Embryonic facial prominence (tissue), 1 donor: ENCODE measurements at regions not wholly inside any gene's neighbourhood (a gene's known extent, or its start where the extent isn't known, plus 50 kb on each side); places are given as distances from the start of the nearest gene placed in this dataset.
A peak's percentile ranks its signal among the peaks of the same experiment; 100 is the strongest.
"Not testable (repeated sequence)": the region's sequence is repeated elsewhere in the genome, so short reads cannot be mapped to it uniquely, and the experiment has no call there.

Source experiments
- DNase-seq: peaks from one replicate; pipeline ENCODE4 v3.0.0-alpha.2; 2016; ENCODE audit errors: extremely low spot score

DNA sequence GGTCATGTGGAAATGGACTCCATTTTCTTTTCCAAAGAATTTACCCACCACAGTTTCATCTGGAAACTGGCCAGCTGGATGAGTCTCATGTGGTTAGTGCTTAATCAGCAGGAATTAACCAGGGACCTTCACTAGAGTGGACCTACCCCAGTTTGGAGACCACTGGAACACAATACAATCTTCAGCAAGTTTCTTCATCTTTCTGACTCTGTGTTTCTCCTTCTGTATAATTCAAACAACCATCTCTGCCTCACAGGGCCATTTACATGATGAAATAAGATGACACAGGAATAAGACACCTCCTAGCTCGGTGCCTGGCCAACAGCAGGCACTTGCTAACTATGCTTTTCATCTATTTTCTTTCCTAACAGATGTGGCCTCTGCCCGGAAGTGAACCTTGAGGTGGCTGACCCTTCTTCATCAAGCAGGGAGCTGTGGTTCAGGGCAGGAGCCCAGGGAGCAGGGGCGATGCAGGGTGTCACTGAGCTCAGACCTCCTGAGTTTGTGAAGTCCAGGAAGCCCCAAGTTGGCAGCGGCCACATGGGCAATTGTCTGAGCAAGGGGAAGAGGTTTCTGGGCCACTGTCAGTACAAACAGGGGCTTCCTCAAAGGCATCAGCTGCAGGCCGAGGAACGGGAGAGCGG lies 98.8 kb downstream of the SOD2 start:
- no peak for DNase-seq

DNA sequence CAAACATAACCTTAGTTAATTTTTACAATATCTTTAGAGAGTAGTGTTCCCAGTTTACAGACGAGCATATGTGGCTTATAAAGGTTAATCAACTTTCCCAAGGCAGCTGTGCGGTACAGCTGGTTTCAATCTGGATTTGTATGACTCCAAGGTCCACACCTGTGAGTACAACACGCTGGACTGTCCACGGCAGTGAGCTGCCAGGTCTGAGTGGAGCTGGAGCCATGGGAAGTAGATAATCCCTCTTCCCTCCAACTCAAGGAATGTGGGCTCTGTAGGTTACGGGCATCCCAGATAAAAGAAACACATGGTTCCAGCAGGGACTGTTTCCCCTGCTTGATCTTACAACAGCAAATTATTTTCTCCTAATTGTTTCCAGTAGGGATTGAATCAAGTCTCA lies 102.2 kb downstream of the SOD2 start:
- no peak for DNase-seq

DNA sequence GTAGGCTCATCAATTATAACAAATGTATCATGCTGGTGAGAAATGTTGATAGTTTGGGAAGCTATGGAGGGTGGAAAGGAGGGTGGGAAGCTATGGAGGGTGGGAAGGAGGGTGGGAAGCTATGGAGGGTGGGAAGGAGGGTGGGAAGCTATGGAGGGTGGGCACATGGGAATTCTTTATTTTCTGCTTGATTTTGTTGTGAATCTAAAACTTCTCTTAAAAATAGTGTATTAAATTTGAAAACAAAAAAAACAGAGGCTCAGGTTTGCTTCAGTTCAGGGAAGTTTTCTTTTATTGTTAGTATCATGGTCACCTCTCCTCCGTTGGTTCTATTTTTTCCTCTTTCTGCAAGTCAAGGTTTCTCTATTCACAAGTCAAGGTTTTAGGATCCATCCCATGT lies 106.4 kb downstream of the SOD2 start:
- no peak for DNase-seq

DNA sequence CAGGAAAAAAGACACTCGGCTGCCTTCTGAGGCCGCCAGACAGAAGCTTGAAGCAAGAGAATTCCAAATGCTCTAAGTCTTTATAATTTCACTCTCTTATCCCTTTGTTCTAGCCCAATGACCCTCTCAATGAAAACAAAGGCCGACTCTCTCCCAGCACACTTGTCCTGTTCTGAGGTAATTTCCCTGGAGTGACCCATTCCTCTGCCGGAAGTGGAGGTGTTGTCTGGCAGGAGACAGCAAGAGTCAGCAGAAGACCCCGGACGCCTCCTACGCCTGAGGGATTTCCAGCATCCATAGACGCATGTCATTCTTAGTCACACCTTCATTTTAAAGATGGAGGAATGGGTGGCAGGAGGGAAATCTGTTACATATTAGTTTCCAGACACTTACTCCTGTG lies 110.3 kb downstream of the SOD2 start:
- no peak for DNase-seq

DNA sequence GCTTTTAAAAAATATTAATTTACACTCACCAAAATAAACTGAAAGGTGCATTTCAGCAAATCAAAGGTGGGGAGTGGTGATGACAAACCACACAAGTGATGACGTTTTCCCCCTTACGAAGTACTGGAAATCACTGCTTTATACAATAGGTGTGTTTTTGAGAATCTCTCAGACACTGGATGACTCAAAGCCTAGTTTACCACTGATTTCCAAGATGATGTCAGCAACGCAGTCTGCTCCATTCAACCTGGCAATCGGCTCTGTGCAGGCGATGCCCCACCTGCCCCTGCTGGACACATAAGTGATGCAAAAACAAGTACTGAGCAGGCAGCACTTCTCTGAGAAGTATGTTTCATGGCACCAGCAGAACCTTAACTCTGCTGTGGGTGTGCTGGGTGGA lies 114.4 kb downstream of the SOD2 start:
- no peak for DNase-seq

DNA sequence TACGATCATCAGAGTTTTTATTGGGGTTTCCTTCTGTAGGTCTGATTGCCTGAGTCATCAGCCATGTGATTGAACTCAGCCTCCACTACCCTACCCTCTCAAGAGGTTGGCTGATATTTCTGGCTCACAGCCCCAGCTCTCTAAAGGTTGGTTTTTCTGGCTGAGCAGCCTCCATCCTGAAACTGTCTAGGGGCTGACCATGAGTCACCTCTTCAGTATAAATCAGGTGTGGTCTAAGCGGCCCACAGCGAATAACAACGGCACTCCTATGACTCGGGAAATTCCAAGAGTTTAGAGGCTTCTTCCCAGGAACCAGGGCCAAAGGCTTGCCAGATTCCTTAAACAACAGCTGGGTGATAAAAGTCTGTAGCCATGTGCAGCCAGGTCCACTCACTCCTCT lies 115.5 kb downstream of the SOD2 start:
- DNase-seq: no peak

DNA sequence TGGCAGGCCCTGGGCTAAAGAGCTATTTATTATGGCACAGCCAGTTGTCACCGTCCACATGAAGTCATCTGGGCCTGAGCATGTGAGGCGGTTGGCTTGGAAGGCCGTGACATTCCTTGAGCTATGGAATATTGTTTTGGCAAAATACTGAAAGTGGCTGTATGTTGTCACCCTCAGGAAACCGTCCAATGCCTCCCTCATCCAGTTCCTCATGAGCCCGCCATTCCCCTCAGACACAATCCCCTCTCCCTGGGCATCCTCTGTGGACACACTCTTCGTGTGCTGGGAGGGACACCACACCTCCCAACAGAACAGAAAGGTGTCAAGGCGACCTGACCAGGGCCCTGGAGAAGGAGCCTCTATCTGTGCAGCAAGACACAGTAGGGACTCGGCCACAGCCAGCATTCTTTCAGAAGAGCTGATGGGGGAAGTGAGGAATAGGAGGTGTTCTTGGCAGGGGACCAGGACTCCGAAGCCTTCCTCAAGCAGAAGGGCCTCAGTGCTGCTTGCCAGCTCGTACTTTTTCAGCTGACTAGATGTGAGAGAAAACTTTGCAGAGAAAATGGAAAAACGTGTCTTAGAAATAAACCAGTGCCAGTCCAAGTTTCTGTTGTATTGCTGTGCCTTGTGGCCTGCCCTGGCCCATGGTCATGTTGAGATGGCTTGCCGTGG lies 120.5 kb downstream of the SOD2 start:
- DNase-seq: no peak

DNA sequence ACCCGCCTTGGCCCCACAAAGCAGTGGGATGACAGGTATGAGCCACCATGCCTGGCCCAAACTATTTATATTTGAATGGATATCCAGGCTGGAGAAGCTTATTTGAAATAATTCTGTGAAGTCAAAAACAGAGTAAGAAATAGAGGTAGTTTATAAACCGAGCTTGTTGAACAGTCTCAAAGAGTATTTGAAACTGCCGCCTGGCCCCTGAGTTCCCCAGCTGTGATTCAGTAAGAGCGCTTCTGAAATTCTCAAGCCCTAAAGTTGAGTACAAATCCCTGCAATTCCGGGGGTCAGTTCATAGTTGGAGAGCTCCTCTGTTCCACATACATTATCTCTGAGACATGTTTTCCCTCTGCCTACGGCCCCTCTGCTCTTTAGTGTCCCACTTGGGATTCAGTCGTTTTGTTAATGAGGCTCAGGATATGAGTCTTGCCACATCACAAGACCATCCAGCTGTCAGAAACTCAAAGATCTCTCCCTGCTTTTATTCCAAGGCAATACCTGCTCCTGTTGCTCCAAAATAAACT lies 127.8 kb downstream of the SOD2 start:
- DNase-seq: no peak

DNA sequence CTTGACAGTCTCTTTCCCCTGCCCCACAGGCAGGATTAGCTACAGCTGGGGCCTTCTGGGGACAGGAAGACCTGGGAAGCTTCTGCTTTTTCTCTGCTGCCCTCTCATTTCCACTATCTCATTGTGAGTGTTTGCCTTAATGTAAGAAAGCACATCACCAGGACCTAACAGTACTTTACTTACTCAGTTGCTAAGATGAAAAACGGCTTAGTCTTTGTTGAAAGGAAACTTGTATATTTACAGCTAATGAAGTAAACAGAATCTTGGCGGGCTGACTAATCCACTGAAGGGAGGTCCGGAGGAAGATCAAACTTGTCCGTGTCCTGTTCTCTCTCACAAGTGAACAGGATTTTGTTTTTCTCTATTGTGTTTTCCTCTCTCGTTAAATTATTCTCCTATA lies 128.6 kb downstream of the SOD2 start:
- DNase-seq: no peak

DNA sequence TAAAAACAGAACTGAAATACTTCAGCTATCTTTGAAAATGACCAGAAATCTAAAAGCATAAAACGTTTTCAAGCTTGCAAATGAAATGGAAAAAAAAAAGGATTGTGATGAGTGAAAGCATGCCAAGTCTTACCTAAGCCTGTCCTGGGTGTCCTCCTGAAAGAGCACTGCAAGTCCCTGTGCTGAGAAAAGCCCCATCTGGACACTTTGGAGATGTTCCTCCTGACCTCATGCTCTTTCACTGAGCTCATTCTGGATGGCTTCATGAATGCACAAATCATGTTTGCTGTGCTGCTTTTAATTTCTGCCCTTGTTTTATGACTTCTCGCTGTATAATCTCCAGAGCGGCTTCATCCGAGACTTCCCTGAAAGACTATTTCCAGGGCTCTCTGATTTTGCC lies 136.0 kb downstream of the SOD2 start:
- no peak for DNase-seq

DNA sequence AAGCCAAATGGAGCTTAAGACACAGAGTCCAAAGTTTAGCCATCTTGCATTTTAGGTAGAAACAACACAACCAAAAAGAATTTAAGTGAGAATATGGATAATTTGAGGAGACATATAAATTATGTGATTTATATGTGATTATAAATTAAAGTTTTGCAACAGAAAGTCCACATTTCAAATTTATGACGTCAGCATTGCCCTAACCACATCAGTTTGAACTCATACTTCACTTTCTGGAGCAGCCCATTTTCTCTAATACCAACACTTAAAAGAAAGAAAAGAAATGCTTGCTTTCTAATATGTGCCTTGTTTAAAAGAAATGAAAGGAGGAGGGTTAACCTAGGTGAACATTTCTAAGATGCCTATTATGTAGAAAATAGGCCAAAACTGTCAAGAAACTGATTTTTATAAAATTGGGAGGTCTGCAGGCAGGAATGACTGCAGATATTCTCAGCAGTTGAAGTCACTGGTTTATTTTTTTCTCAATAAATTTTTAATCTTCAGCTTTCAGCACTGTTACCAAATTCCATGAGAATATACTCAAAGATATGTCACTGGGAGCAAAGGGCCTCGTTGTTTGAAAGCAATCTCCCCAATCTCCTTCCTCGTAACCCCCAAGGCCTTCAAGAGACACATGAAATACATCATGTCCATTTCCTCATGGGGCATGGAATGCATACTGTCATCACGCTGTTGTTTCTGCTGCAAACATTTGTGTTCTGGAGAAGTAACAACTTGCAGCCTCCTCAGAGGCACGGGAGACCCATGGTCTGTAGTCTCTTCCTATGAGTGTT lies 137.8 kb downstream of the SOD2 start:
- no peak for DNase-seq

DNA sequence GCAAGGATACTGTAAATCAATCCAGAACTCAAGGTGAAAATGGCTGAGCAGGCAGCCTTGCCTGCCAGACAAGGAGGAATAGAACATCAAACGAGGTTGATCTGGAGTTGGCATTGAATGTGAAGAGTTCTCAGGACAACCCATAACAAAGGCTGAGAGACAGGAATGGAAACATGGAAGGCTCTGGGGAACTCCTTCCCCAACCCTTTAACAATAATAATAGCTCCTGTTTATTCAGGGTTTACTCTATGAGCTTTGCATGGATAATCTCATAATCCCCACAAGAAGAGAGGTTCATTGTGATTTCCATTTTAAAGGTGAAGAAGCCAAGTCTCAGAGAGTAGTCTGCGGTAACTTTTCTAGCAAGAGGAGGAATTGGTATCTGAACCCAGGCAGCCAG lies 151.7 kb downstream of the SOD2 start:
- no peak for DNase-seq

DNA sequence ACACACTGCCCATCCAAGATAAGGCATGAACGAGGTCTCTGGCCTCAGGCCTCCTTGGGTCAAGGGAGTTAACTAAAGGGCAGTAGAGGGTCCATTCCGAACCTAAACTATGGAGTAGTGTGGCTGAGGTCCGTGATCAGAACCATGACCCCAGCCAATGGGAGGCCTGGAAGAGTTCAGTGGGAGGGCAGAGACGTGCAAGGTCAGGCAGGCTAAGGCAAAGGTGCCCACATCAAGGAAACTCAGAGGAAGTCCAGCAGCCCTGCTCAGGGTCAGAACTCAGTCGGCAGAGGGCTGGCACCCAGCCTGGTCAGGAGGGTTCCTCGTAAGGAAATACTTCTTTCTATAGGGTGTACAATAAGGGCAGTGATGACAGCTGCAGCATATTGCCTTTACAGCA lies 152.2 kb downstream of the SOD2 start:
- no peak for DNase-seq

DNA sequence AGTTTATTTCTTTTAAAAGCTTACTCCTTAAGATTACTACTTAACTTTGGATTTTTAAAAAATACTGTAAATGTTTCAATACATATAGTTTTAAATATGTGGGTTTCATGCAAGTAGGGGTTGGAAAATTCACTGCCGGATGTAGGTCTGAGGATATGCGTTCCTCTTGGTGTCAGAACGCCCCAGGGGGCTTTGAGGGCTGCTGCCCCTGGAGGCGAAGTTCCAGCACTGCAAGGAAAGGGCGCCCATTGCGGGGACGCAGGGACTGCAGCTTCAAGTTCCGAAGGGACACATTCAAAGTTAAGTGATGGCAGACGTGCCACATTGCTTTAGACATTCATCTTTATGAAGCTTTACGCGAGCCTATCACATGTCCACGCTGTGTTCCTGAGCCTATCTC lies 152.9 kb downstream of the SOD2 start:
- no peak for DNase-seq

DNA sequence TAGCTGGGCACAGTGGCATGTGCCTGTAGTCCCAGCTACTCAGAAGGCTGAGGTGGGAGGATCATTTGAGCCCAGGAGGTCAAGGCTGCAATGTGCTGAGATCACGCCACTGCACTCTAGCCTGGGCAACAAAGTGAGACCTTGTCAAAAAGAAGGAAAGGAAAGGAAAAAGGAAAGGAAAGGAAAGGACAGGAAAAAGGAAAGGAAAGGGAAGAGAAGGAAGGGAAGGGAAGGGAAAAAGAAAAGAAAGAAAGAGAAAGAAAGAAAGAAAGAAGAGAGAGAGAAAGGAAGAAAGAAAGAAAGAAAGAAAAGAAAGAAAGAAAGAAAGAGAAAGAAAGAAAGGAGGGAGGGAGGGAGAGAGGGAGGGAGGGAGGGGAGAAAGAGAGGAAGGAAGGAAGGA lies 155.0 kb downstream of the SOD2 start:
- not testable (repeated sequence) for DNase-seq

DNA sequence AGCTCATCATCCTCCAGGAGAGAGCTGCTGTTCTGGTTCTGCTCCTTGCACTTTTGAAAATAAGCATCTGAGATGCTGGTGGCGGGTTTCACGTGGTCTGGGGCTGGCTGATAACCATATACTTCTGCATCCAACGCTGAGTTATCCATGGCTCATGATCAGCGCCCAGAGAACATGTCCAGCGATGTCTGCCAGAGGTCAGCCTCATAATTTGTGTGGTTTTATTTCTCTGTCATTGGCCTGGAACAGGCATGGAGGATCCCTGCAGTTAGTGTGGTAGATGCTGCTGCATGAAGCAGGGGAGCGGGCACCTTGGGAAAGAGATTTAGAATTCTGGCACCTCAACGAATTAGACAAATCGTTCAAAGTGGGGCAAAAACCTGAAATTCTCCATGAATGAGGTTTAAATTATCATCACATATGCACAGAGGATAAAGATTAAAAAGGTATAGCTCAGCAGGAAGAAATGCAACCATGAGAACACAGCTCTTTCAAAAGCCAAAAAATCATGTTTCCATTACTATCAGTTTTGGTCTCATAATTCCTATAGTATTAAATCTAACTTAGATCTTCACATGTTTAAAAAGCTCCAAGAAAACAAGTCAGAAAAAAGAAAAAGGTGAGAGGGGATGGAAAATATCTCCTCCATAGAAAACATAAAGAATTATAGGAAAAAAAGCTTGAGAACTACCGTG lies 157.2 kb downstream of the SOD2 start:
- DNase-seq: no peak

DNA sequence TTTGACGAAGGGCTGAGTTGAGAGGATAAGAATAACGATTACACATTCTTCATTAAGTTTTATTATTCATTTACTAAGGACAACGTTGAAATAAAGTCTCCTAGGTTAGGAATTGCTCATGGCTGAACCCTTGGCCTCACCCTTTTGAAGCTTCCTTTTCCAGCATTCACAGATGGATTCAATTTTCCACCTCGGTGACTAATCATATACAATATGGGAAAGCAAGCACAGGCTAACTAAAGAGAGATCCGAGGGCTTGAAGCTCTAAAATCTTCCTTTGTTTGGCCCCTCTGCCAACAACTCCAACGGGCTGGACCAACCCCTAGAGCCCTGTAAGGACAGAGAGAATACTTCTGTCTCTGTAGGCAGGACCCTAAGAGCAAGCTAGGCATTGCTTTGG lies 159.5 kb downstream of the SOD2 start:
- DNase-seq: no peak

DNA sequence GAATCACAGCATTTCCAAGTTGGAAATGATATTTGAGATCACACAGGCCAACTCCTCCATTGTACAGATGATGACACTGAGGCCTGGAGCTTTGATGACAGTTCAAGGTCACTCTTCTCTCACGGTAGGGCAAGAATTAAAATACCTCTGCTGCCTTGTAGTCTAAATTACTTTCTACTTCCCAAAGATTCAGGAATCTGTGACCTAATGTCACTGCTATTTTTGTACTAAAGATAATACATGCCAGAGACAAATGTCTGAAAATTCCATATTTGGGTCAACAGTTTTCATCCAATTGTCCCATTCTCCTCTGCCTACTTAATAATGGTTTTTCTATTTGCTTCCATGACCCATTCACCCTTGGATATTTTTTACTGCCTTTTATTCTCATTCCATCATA lies 160.0 kb downstream of the SOD2 start:
- no peak for DNase-seq

DNA sequence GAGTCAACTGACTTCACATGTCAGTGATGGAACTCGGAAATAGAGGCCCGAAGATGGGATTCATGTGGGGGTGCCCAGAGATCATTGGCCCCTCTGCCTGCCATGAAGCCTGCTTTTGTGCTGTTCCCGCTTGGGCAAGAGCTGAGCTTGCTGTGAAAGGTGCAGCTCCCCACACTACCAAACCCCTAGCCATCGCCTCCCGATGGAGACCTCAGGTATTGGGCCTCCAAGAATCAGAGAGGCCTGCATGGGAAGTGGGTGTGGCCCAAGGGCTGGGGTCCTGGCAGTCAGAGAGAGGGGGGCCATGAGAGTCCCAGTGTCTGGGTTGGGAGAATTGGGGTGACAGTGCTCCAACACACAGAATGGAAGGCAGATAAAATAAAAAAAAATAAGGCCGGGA lies 160.9 kb downstream of the SOD2 start:
- DNase-seq: no peak

DNA sequence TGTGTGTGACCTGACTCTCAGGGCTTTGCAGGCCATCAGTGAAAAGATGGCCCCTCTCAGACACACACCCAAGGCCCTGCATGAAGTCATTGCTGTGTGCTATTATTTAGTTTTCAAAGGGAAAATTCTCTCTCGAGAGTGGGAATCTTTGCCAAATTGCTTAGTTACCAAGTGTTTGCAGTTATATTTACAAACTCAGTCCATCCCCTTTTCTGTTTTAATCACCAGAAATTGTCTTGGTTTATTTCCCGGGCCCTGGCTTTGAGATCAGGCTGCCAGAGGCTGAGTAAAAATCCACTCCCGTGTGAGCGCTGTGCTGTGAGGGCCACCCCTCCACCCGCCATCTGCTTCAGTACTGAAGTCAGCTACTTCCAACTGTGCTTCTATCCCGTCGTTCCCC lies 163.1 kb downstream of the SOD2 start:
- DNase-seq: peak; percentile 20

DNA sequence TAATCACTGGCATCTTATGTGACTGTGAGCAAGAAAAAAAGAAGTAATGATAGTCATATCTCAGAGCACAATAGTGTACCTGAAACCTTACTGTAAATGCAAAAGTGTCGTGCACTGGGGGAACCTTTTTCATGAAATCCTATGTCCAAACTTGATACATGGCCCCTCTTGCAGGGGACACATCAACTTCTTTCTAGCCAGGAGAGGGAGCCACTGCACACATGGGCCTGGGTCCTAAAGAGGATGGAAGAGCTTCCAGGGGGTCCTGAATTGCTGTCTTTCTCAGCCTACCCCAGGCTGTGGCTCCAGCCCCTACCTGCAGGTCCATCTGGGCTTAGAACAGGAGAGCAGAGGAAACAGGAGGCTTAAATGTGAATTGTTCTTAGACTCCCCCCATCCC lies 165.7 kb downstream of the SOD2 start:
- DNase-seq: no peak

DNA sequence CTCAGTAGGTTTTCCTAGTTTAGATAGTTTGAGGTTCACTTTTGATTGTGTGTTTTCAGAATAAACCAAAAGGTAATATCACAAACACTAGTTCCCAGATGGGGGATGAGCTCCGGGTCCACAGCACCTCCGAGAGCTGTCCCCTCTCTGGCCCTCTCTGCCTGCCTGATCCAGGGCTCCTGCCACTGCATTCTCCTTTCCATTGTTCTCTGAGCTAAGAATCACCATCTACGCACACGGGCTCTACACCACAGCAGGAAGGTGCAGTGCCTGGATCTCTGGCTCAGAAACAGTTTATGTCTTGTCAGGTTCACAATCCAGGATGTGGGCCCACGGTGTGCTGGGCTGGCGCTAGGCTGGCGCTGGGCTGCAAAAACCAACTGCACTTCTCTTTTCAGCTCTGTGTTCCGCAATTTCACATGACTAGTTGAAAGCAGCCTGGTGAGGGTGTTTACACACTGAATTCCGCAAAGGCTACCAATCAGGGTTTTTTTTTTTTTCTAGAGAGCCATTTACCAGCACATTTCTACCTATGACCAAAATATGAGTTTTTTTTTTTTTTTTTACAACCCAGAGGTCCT lies 167.5 kb downstream of the SOD2 start:
- no peak for DNase-seq
